Cardiac fibroblast (primary cell): ENCODE measurements at regions not wholly inside any gene's neighbourhood (a gene's known extent, or its start where the extent isn't known, plus 50 kb on each side); places are given as distances from the start of the nearest gene placed in this dataset.

Experiments used
- DNase-seq, 2 donors: peaks; one replicate each; pipeline versions ENCODE4 v3.0.0 to v3.0.0-alpha.2; 2010; ENCODE audit warnings: low read depth in 2 of 2
- H3K4me3 ChIP-seq, 2 donors: replicated peaks in 1 of 2; 1 replicate in 1 of 2; 2 replicates in 1 of 2; pipeline ENCODE4 v1.5.1; 2011; ENCODE audit warnings: low read depth in 2 of 2, low read length in 2 of 2, mild to moderate bottlenecking in 2 of 2, moderate library complexity in 1 of 2
- TF ChIP-seq, protein P1 (sequence below): IDR thresholded peaks from one replicate; pipeline ENCODE4 v1.5.1; 2011; ENCODE audit warnings: low read depth, mild to moderate bottlenecking, low read length, inconsistent platforms

DNA sequence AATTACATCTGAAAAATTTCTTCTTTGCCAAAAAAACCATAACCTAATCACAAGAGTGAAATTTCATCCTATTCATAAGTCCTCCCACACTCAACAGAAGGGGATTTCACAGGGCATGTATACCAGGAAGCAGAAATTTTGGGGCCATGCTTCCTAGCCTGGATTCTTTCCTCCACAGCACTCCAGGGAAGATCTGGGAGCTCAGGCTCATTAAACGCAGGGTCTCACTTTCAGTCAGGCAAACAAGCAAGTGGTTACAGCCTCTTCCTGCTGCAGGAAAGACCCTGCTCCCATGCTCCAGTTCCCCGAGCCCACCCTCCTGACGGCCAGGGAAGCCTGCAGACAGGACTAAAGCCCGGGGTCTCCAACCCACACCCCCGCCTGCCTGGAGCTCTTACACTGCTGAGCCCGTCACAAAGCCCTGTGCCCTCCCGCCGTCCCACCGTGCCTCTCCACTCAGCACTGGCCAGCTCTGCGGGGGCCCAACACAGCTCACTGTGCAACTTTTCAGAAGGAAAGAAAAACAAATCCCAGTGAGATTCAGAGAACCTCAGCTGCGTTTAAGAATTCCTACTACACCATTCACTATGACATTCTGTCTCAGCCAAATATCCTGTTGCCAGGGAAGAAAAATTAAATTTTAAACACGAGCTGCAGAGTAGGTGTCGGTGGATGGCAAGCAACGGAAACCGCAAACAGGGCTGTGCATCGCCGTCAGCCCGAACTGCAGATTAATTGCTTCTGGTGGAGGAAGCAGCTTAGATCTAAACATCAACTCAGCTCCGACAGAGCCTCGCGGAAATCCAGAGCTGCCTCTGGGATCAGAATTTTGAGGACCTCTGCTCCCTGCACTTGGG is 106.7 kb upstream of the SFSWAP start:
- H3K4me3 ChIP-seq, result no peak overlapping the region
- TF ChIP-seq, protein P1, sequence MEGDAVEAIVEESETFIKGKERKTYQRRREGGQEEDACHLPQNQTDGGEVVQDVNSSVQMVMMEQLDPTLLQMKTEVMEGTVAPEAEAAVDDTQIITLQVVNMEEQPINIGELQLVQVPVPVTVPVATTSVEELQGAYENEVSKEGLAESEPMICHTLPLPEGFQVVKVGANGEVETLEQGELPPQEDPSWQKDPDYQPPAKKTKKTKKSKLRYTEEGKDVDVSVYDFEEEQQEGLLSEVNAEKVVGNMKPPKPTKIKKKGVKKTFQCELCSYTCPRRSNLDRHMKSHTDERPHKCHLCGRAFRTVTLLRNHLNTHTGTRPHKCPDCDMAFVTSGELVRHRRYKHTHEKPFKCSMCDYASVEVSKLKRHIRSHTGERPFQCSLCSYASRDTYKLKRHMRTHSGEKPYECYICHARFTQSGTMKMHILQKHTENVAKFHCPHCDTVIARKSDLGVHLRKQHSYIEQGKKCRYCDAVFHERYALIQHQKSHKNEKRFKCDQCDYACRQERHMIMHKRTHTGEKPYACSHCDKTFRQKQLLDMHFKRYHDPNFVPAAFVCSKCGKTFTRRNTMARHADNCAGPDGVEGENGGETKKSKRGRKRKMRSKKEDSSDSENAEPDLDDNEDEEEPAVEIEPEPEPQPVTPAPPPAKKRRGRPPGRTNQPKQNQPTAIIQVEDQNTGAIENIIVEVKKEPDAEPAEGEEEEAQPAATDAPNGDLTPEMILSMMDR, result no peak
- no peak for DNase-seq

DNA sequence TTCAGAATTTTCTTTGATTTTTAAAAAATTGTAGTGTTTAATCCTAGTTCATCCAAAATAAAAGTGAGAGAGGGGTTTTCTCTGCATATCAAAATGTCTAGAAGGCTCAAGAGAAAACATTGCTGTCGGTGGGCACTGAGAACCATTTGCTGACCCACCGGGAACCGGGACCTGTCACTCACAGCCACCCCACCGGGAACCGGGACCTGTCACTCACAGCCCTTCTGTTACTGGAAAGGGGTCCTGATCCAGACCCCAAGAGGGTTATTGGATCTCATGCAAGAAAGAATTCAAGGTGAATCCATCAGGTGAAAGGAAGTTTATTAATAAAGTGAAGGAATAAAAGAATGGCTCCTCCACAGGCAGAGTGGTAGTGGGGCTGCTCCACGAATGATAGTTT is 106.0 kb upstream of the SFSWAP start:
- H3K4me3 ChIP-seq, result no peak overlapping the region
- TF ChIP-seq, protein P1, result no peak
- no peak for DNase-seq

DNA sequence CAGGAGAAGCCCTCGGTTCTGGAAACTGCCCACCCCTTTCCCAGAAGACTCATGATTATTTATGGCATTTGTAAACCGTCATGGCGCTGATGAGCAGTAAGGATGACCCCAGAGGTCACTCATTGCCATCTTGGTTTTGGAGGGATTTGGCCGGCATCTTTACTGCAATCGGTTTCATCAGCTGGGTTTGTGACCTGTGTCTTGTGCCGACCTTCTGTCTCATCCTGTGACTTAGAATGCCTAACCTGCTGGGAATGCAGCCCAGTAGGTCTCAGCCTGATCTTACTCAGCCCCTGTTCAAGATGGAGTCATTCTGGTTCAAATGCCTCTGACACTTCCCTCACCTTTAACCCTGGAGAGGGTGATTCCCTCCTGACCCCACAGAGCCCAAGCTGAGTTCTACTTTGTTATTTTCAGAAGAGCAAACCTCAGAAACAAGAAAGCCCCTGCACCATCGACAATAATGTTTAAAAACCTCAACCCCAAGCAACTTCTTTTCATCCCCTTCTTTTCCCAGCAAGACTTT is 105.5 kb upstream of the SFSWAP start:
- TF ChIP-seq, protein P1, result no peak
- no peak overlapping the region for H3K4me3 ChIP-seq
- no peak for DNase-seq

DNA sequence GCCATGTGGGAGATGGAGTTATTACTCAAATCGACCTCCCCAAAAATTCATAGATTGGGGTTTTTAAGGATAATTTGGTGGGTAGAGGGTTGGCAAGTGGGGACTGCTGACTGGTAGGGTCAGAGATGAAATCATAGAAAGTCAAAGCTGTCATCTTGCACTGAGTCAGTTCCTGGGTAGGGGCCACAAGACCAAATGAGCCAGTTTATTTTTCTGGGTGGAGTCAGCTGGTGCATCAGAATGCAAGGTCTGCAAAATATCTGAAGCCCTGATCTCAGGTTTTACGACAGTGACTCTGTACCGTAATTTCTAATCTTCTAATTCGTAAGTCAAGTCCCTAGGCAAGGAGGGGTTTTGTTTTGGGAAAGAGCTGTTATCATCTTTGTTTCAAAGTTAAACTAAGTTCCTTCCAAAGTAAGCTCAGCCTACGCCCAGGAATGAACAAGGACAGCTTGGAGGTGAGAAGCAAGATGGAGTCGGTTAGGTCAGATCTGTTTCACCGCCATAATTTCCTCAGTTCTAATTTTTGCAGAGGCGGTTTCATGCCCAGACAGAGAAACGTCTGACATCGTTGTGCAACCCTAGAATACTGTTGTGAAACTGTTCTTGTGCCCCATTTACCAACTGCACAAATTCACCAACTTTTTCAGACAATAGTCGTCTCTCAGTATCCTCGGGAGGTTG is 104.5 kb upstream of the SFSWAP start:
- DNase-seq, result no peak
- H3K4me3 ChIP-seq, result no peak overlapping the region
- TF ChIP-seq, protein P1, result no peak

DNA sequence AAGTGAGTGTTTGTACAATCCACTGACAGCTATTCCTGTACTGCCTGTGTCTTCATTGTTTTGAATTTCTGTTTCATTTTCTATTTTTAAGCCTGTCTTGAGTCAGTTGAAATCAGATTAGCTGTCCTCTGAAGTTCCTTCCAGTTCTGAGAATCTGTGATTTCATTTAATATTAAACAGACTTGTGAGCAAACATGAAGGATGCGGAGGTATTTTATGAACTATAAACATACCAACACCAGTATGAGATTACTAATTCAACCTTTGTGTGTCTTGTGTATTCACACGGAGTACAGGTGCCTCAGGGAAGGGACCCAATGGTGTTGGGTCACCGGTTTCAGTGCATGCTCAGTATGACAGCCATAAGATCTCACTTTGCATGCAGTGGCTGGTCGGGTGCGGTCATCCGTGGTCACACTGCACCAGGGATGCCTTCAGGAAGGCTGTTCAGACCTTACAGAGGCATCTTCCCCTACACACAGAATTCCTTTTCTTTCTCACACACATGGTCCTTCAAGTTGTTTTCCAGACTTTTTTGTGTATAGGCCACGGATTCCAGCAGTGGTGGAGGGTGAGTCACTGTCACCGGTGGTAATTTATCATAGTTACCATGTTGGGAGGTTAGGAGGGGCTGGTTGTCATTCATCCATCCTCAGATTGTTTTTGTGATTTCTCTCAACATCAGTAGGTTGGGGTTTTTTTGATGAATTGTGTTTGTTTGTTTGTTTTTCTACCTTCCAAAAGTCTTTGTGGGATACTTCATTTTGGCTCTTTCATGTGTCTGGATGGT is 103.0 kb upstream of the SFSWAP start:
- no peak for DNase-seq
- H3K4me3 ChIP-seq, result no peak overlapping the region
- TF ChIP-seq, protein P1, result no peak
